IgD-negative memory B cell (primary cell): ENCODE measurements at regions not wholly inside any gene's neighbourhood (a gene's known extent, or its start where the extent isn't known, plus 50 kb on each side); places are given as distances from the start of the nearest gene placed in this dataset.
"Not testable (repeated sequence)": the region's sequence is repeated elsewhere in the genome, so short reads cannot be mapped to it uniquely, and the experiment has no call there.

Experiments used
- H3K27ac Mint-ChIP-seq, 3 donors: one replicate each; pipeline ENCODE4 v1.8.0; 2020 to 2022; ENCODE audit warnings: mild to moderate bottlenecking in 3 of 3, mixed read lengths in 3 of 3, moderate library complexity in 1 of 3
- H3K27me3 Mint-ChIP-seq: one replicate; pipeline ENCODE4 v1.8.0; 2021; ENCODE audit warnings: mixed read lengths
- H3K36me3 Mint-ChIP-seq: one replicate; pipeline ENCODE4 v1.8.0; 2020; ENCODE audit warnings: mild to moderate bottlenecking, mixed read lengths
- H3K4me1 Mint-ChIP-seq, 3 donors: one replicate each; pipeline ENCODE4 v1.8.0; 2020 to 2022; ENCODE audit warnings: mixed read lengths in 3 of 3, mild to moderate bottlenecking in 1 of 3
- H3K4me3 Mint-ChIP-seq, 4 donors: one replicate each; pipeline ENCODE4 v1.8.0; 2020 to 2022; ENCODE audit warnings: mild to moderate bottlenecking in 4 of 4, mixed read lengths in 4 of 4, moderate library complexity in 3 of 4
- H3K9me3 Mint-ChIP-seq, 3 donors: one replicate each; pipeline ENCODE4 v1.8.0; 2020 to 2021; ENCODE audit warnings: mixed read lengths in 3 of 3, mild to moderate bottlenecking in 1 of 3

DNA sequence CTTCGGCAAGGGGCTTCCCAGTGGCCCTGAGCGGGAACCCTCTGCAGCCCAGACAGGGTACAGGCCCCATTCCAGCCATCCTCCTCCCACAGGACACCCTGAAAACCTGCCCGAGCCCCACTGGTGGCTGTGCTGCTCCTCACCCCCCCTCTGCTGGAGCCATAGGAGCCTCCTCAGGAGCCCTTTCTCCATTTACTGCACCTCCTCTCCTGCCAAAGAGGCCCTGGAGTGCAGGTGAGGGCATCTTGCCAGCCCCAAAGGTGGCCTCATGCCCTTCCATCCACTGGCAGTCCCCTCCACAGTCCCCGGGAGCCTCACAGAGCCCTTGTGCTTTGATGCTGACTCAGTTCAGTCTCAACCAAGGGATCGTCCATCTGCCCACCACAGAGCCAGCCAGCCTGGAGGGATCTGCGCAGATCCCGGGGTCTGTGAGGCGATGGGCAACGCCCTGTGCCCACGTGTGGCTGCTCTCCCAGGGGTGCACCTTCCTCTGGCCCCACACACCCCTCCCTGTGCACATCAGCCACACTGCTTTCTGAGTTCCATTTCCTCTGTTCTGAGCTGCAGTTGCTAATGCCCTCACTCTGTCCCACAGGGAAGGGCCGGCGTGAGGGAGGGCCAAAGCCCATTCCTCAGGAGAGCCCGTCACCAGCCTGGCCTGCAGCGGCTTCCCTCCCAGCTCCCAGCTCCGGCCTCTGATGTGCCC is 228.5 kb downstream of the DLL1 start:
- Mint-ChIP-seq H3K27ac (no peak overlapping the region), H3K4me1 (no peaks in the 10 kb centered on the region)

GRCh38 chr6:170058878-170059485 is 231.9 kb downstream of the DLL1 start:
- no peak overlapping the region for H3K27ac Mint-ChIP-seq
- no peak overlapping the region for H3K4me3 Mint-ChIP-seq
- no peaks in the 10 kb centered on the region for H3K9me3 Mint-ChIP-seq
- no peaks in the 10 kb centered on the region for H3K27me3 Mint-ChIP-seq
- H3K4me1 Mint-ChIP-seq, result no peaks in the 10 kb centered on the region
- H3K36me3 Mint-ChIP-seq, result no peaks in the 10 kb centered on the region

More for the DNA sequence above, 228.5 kb downstream of the DLL1 start:
- Mint-ChIP-seq H3K27me3 (peaks cover 1% of the 10 kb centered on the region), H3K4me3 (no peak overlapping the region), H3K36me3 (no peaks in the 10 kb centered on the region), H3K9me3 (no peaks in the 10 kb centered on the region)

DNA sequence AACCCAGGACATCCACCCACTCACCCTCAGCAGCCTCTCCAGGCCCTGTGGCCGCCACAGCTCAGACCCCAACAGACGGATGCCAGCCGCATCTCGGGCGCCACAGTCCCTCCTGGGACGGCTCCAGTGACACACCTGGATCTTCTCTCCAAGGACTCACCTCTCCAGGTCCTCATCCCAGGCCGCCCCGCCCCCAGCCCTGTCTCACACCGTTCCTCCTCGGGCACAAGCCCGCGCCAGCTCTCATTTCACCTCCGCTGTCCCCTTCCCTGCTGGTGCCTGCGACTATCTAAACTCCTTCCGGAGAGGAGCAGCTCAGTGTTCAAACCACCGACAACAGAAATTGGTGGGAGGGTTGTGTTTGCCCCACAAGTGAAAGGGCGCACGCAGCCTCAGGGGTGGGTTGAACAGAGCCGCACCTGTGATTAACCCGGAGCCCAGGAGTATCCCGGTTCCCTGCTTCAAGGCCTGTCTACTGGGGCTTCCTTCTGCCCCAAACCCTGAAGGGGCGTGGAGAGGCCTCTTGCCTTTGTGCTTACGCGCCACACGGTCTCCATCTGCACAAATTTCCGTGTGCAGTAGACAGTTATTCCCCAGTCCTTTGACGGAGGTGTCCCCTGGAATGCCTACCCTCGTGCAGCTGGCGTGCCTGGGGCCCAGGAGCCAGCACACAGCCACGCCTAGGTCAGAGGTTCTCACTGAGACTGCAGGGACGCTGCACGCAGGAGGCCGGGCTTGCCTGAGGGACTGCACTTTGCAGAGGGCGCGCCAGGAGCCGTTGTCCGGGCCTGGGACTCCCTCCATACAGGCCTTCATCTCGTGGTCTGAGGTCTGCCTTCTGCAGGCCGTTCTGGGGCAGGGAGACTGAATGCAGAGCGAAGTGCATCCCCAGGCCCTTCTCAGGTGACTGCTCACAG is 232.7 kb downstream of the DLL1 start:
- Mint-ChIP-seq H3K4me1 (no peaks in the 10 kb centered on the region), H3K27ac (no peak overlapping the region), H3K9me3 (no peaks in the 10 kb centered on the region), H3K36me3 (no peaks in the 10 kb centered on the region), H3K27me3 (no peaks in the 10 kb centered on the region), H3K4me3 (no peak overlapping the region)

DNA sequence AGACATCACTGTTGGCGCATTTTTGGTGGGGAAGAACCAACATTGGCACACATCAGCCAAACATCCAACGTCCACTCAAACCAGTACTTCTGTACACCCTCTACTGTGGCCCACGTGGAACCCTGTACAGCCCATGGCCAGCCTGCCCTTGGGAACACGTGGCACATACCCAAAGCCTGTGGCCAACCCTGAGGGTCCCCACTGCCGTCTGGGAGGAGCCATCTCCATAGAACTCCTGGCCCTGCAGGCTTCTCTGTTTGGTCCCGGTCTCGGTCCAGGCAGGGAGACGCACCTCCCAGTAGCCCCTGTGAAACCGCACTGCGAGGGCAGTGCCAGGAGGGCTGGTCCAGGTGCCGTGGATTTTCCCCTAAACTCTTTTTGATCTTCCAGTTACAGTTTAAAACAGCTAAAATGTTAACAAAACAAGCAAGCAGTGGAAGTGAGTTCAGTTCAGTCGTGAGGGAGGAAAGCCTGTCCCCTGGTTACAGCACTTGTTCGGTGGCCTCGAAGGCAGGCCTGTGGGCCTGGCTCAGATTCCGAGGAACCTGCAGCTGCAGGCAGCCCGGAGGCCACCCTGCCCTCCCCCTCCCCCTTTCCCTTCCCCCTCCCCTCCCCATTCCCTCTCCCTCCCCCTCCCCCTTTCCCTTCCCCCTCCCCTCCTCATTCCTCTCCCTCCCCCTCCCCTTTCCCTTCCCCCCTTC is 233.7 kb downstream of the DLL1 start:
- Mint-ChIP-seq H3K27ac (no peak overlapping the region), H3K4me3 (no peak overlapping the region), H3K36me3 (no peaks in the 10 kb centered on the region), H3K27me3 (no peaks in the 10 kb centered on the region), H3K9me3 (no peaks in the 10 kb centered on the region), H3K4me1 (no peaks in the 10 kb centered on the region)

GRCh38 chr6:170056278-170056711 is 234.6 kb downstream of the DLL1 start:
- no peak overlapping the region for H3K27ac Mint-ChIP-seq
- peaks cover 2% of the 10 kb centered on the region for H3K27me3 Mint-ChIP-seq
- H3K36me3 Mint-ChIP-seq, result no peaks in the 10 kb centered on the region
- H3K9me3 Mint-ChIP-seq, result no peaks in the 10 kb centered on the region
- H3K4me3 Mint-ChIP-seq, result no peak overlapping the region
- H3K4me1 Mint-ChIP-seq, result no peaks in the 10 kb centered on the region

GRCh38 chr6:170055797-170056196 is 235.1 kb downstream of the DLL1 start:
- not testable (repeated sequence) for H3K27ac Mint-ChIP-seq, H3K27me3 Mint-ChIP-seq, H3K4me3 Mint-ChIP-seq, H3K4me1 Mint-ChIP-seq, H3K9me3 Mint-ChIP-seq, H3K36me3 Mint-ChIP-seq

GRCh38 chr6:170053966-170054661 is 236.8 kb downstream of the DLL1 start:
- Mint-ChIP-seq H3K27ac (no peak overlapping the region), H3K4me3 (no peak overlapping the region), H3K4me1 (peaks cover 0 to 1% (median 0%) of the 10 kb centered on the region in 3 donors), H3K27me3 (peaks cover 2% of the 10 kb centered on the region), H3K36me3 (no peaks in the 10 kb centered on the region), H3K9me3 (no peaks in the 10 kb centered on the region)

- peaks cover 2% of the 10 kb centered on the region for H3K27me3 Mint-ChIP-seq
- no peak overlapping the region for H3K27ac Mint-ChIP-seq
- peak overlapping the region in 1 of 4 donors; percentile 12 for H3K4me3 Mint-ChIP-seq
- H3K36me3 Mint-ChIP-seq, result no peaks in the 10 kb centered on the region
- H3K4me1 Mint-ChIP-seq, result peaks cover 0 to 1% (median 0%) of the 10 kb centered on the region in 3 donors
- H3K9me3 Mint-ChIP-seq, result no peaks in the 10 kb centered on the region
These were observed 237.7 kb downstream of the DLL1 start for GRCh38 chr6:170052991-170053821.

DNA sequence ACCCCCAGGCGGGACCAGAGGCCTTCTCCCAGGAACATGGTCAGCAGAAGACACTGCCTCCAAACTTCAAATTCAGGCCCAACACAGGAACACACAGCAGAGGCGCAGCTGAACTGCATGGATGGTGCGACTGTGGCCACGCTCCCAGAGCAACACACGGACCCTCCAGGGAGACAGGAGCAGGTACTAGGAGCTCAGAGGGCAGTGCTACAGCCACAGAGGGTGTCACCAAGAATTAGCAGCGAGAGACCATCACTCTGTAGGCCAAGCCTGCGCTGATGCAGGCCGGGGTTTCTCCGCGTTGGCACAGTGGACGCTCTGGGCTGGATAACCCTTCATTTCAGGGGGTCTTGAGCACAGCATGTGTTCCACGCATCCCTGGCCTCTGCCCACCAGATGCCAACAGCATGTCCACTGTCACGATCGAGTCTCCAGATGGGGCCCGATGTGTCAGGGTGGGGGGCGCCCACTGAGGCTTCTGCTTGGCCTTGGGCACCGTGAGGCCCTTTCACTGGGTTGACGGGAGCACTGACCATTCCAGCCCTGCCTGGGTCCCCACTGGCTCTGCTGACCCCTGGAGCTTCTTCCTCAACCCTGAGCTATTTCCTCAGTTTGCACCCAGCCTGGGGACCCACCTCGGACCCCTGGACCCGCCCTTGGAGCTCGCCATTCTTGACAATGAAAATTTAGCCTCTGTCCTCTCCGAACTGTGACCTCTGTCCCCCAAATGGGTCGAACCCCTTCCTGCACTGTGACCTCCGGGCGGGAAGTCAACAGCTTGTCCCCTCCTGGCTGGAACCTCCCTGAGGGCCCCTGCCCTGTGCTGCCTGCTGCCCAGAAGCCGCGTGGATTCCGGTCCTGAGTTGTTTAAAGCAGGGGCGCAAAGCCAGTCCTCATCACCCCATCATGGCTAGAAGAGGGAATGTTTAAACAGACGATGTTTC is 239.4 kb downstream of the DLL1 start:
- Mint-ChIP-seq H3K27me3 (peaks cover 2% of the 10 kb centered on the region), H3K9me3 (no peaks in the 10 kb centered on the region), H3K4me3 (no peak overlapping the region), H3K4me1 (peaks cover 0 to 1% (median 0%) of the 10 kb centered on the region in 3 donors), H3K27ac (no peak overlapping the region), H3K36me3 (no peaks in the 10 kb centered on the region)

DNA sequence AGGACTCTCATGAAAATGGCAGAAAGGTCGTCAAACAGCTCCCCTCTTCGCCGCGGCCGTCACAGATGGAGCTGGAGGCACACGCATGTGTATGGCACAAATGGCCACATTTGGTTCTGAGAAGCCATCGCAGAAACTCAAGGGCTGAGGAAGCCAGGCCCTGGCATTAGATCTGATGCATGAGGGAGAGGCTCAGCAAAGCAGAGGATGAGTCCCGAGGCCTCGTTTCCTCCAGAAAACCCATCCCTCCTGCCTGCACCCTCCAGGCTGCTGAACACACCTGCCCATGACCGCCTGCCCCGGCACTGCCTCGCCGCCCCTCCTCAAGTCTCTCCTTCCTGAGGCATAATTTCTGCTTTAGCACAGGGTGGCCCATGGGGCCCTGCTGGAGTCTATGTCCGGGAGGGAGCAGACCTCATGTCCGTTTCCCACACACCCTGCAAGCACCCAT is 240.3 kb downstream of the DLL1 start:
- H3K4me3 Mint-ChIP-seq, result no peak overlapping the region
- no peaks in the 10 kb centered on the region for H3K36me3 Mint-ChIP-seq
- no peak overlapping the region for H3K27ac Mint-ChIP-seq

GRCh38 chr6:170049641-170050561 is 241.0 kb downstream of the DLL1 start:
- Mint-ChIP-seq H3K4me1 (peaks cover 0 to 1% (median 0%) of the 10 kb centered on the region in 3 donors), H3K27me3 (peaks cover 4% of the 10 kb centered on the region), H3K36me3 (no peaks in the 10 kb centered on the region), H3K9me3 (no peaks in the 10 kb centered on the region), H3K4me3 (no peak overlapping the region), H3K27ac (peak overlapping the region in 1 of 3 donors; percentile 84)

More for the DNA sequence above, 240.3 kb downstream of the DLL1 start:
- H3K27me3 Mint-ChIP-seq, result peaks cover 2% of the 10 kb centered on the region
- peaks cover 0 to 1% (median 0%) of the 10 kb centered on the region in 3 donors for H3K4me1 Mint-ChIP-seq
- no peaks in the 10 kb centered on the region for H3K9me3 Mint-ChIP-seq
